K562 (cell line): ENCODE measurements at regions not wholly inside any gene's neighbourhood (a gene's known extent, or its start where the extent isn't known, plus 50 kb on each side); places are given as distances from the start of the nearest gene placed in this dataset.

ENCODE experiments used
- CREB3L1 ChIP-seq: fragments of 450-650 bp; IDR thresholded peaks from 2 replicates; pipeline ENCODE4 v1.6.1; 2014; ENCODE audit warnings: low read depth, mild to moderate bottlenecking, moderate library complexity, borderline replicate concordance
- ELF1 ChIP-seq: fragments of 200-800 bp; sonication (Bioruptor generic); IDR thresholded peaks from 2 replicates; pipeline ENCODE4 v1.6.1; 2016; ENCODE audit warnings: missing genetic modification characterization, missing compliant biosample characterization
- ELF2 ChIP-seq: fragments of 250-450 bp; sonication (Bioruptor Pico); IDR thresholded peaks from 2 replicates; pipeline ENCODE4 v1.5.0; 2021; ENCODE audit warnings: mild to moderate bottlenecking
- ELK3 ChIP-seq: fragments of 450-650 bp; formaldehyde crosslinking; IDR thresholded peaks from 2 replicates; pipeline ENCODE4 v1.4.0; 2020; ENCODE audit warnings: mild to moderate bottlenecking
- ETS1 ChIP-seq: conservative IDR thresholded peaks from 2 replicates; pipeline ENCODE4 v1.6.1; 2011; ENCODE audit warnings: low read depth, mild to moderate bottlenecking, low read length; ENCODE audit not compliant: control insufficient read depth
- FOXJ3 ChIP-seq: sonication (generic); formaldehyde crosslinking; IDR thresholded peaks from 2 replicates; pipeline ENCODE4 v1.4.0; 2020; ENCODE audit warnings: mild to moderate bottlenecking, missing genetic modification reagents
- HDAC2 ChIP-seq: fragments of 450-650 bp; IDR thresholded peaks from 2 replicates; pipeline ENCODE4 v1.6.1; 2016; ENCODE audit warnings: mild to moderate bottlenecking
- KLF6 ChIP-seq: fragments of 250-450 bp; sonication (Bioruptor Pico); IDR thresholded peaks from 2 replicates; pipeline ENCODE4 v1.4.0; 2020; ENCODE audit warnings: mild to moderate bottlenecking, moderate library complexity, borderline replicate concordance
- MTA3 ChIP-seq: fragments of 450-650 bp; formaldehyde crosslinking; IDR thresholded peaks from 2 replicates; pipeline ENCODE4 v1.6.1; 2017; ENCODE audit warnings: mild to moderate bottlenecking, borderline replicate concordance
- NFATC3 ChIP-seq: fragments of 450-650 bp; IDR thresholded peaks from 2 replicates; pipeline ENCODE4 v1.6.1; 2017; ENCODE audit warnings: mild to moderate bottlenecking
- NR2C2 ChIP-seq, 2 experiments: fragments of 200-800 bp in 1 of 2; sonication (Bioruptor generic) in 1 of 2; sonication (generic) in 1 of 2; formaldehyde crosslinking in 1 of 2; IDR thresholded peaks; 2 replicates each; pipeline versions ENCODE4 v1.6.1 to v1.8.0; 2016 to 2022; ENCODE audit warnings: mild to moderate bottlenecking in 1 of 2, missing compliant biosample characterization in 1 of 2, missing genetic modification characterization in 1 of 2, missing genetic modification reagents in 1 of 2
- PREB ChIP-seq: sonication (generic); formaldehyde crosslinking; IDR thresholded peaks from 2 replicates; pipeline ENCODE4 v1.8.1; 2023; ENCODE audit warnings: mild to moderate bottlenecking, missing genetic modification reagents
- SIN3B ChIP-seq: fragments of 450-650 bp; IDR thresholded peaks from 2 replicates; pipeline ENCODE4 v1.6.1; 2017; ENCODE audit warnings: low read depth, mild to moderate bottlenecking, moderate library complexity
- SOX6 ChIP-seq: fragments of 450-650 bp; IDR thresholded peaks from 2 replicates; pipeline ENCODE4 v1.6.1; 2014; ENCODE audit warnings: mild to moderate bottlenecking
- TAF15 ChIP-seq: fragments of 200-400 bp; formaldehyde crosslinking; IDR thresholded peaks from 2 replicates; pipeline ENCODE4 v1.6.1; 2017; ENCODE audit warnings: mild to moderate bottlenecking, low read depth, low read length, moderate library complexity
- TCFL5 ChIP-seq: fragments of 250-450 bp; sonication (Bioruptor Pico); conservative IDR thresholded peaks from 2 replicates; pipeline ENCODE4 v1.6.1; 2021; ENCODE audit warnings: mild to moderate bottlenecking, moderate library complexity, matching md5 sums
- ZFP91 ChIP-seq: sonication (generic); formaldehyde crosslinking; IDR thresholded peaks from 2 replicates; pipeline ENCODE4 v1.8.0; 2022; ENCODE audit warnings: mild to moderate bottlenecking, missing genetic modification reagents
- ZNF12 ChIP-seq: sonication (generic); formaldehyde crosslinking; IDR thresholded peaks from 2 replicates; pipeline ENCODE4 v1.4.0; 2020; ENCODE audit warnings: mild to moderate bottlenecking, missing genetic modification reagents
- ZNF507 ChIP-seq: conservative IDR thresholded peaks from 2 replicates; pipeline ENCODE4 v1.6.1; 2017; ENCODE audit warnings: missing genetic modification characterization, missing compliant biosample characterization
- ZNF644 ChIP-seq: fragments of 200-800 bp; sonication (Bioruptor generic); IDR thresholded peaks from 2 replicates; pipeline ENCODE4 v1.6.1; 2016; ENCODE audit warnings: low read depth, missing genetic modification characterization, missing compliant biosample characterization
- ZNF780A ChIP-seq: fragments of 250-450 bp; sonication (Bioruptor Pico); IDR thresholded peaks from 2 replicates; pipeline ENCODE4 v1.5.0; 2021; ENCODE audit warnings: mild to moderate bottlenecking

GRCh38 chr6:27553123-27553904 is 80.4 kb upstream of the ZNF184 start (continued):
- TF ChIP-seq ELK3 (CRISPR knock-in tag) (peak; percentile 81; the same call in 1 of the 2 replicates), SIN3B (peak; percentile 34; the same call in 1 of the 2 replicates), ZNF780A (CRISPR knock-in tag) (no peak), CREB3L1 (peak; percentile 66), NFATC3 (0 out of 2 replicates have a peak, but pooled peaks have one; percentile 16), TAF15 (no peak), ZNF507 (no peak), SOX6 (peak; percentile 75), ZNF644 (tag) (no peak), ELF2 (no peak), ETS1 (peak; percentile 95), PREB (0 out of 2 replicates have a peak, but pooled peaks have one; percentile 59), TCFL5 (CRISPR knock-in tag) (peak; percentile 68), NR2C2 (CRISPR knock-in tag; IDR thresholded peaks at IDR 0.05) (0 out of 2 replicates have a peak, but pooled peaks have one; percentile 13), NR2C2 (tag; IDR thresholded peaks at IDR 0.05) (peak; percentile 40; the same call in 1 of the 2 replicates), ZNF12 (CRISPR knock-in tag) (peak; percentile 83), HDAC2 (peak; percentile 62; the same call in 1 of the 2 replicates), ELF1 (tag) (peak; percentile 42; the same call in 1 of the 2 replicates), FOXJ3 (CRISPR knock-in tag) (peak; percentile 80; the same call in 1 of the 2 replicates), KLF6 (no peak), ZFP91 (no peak), MTA3 (peak; percentile 95)
